ENCODE measurements at regions not wholly inside any gene's neighbourhood (a gene's known extent, or its start where the extent isn't known, plus 50 kb on each side); places are given as distances from the start of the nearest gene placed in this dataset.
A peak's percentile ranks its signal among the peaks of the same experiment; 100 is the strongest.
"Not testable (repeated sequence)": the region's sequence is repeated elsewhere in the genome, so short reads cannot be mapped to it uniquely, and the experiment has no call there.

GRCh38 chr18:56438480-56438879 lies 199.9 kb downstream of the TXNL1 start:
- not testable (repeated sequence) for DNase-seq

- DNase-seq = no peak
These were observed 201.7 kb downstream of the TXNL1 start for GRCh38 chr18:56436651-56437050.

GRCh38 chr18:56433919-56434318 lies 204.5 kb downstream of the TXNL1 start:
- no peak for DNase-seq

- DNase-seq = peak; percentile 11
These were observed 206.8 kb downstream of the TXNL1 start for GRCh38 chr18:56431551-56431950.

- no peak for DNase-seq
These were observed 214.8 kb downstream of the TXNL1 start for GRCh38 chr18:56423626-56424025.

GRCh38 chr18:56421647-56422046 lies 216.7 kb downstream of the TXNL1 start:
- DNase-seq = no peak

GRCh38 chr18:56420868-56421267 lies 217.5 kb downstream of the TXNL1 start:
- not testable (repeated sequence) for DNase-seq

GRCh38 chr18:56414357-56414756 lies 224.0 kb downstream of the TXNL1 start:
- no peak for DNase-seq

- DNase-seq = no peak
These were observed 224.5 kb downstream of the TXNL1 start for GRCh38 chr18:56413862-56414261.

GRCh38 chr18:56412951-56413350 lies 225.4 kb downstream of the TXNL1 start:
- no peak for DNase-seq

- DNase-seq = no peak
These were observed 228.7 kb downstream of the TXNL1 start for GRCh38 chr18:56409736-56410135.

GRCh38 chr18:56407646-56408180 lies 230.7 kb downstream of the TXNL1 start:
- no peak for DNase-seq

- DNase-seq = no peak
These were observed 235.4 kb downstream of the TXNL1 start for GRCh38 chr18:56402872-56403516.

- DNase-seq = no peak
These were observed 244.5 kb downstream of the TXNL1 start for GRCh38 chr18:56393870-56394269.

- no peak for DNase-seq
These were observed 246.3 kb downstream of the TXNL1 start for GRCh38 chr18:56391931-56392590.

- no peak for DNase-seq
These were observed 247.8 kb downstream of the TXNL1 start for GRCh38 chr18:56390626-56391025.

GRCh38 chr18:56389190-56389589 lies 249.2 kb downstream of the TXNL1 start:
- DNase-seq = no peak

GRCh38 chr18:56388571-56388970 lies 249.8 kb downstream of the TXNL1 start:
- no peak for DNase-seq

GRCh38 chr18:56386856-56387255 lies 251.5 kb downstream of the TXNL1 start:
- no peak for DNase-seq

GRCh38 chr18:56383349-56383748 lies 255.0 kb downstream of the TXNL1 start:
- no peak for DNase-seq

- DNase-seq = no peak
These were observed 255.9 kb downstream of the TXNL1 start for GRCh38 chr18:56382541-56382940.

- no peak for DNase-seq
These were observed 257.2 kb downstream of the TXNL1 start for GRCh38 chr18:56381196-56381595.

GRCh38 chr18:56380685-56381084 lies 257.7 kb downstream of the TXNL1 start:
- no peak for DNase-seq

GRCh38 chr18:56379256-56379655 lies 259.1 kb downstream of the TXNL1 start:
- DNase-seq = no peak

- no peak for DNase-seq
These were observed 261.2 kb downstream of the TXNL1 start for GRCh38 chr18:56377231-56377630.
